HepG2 (cell line): ENCODE measurements at regions not wholly inside any gene's neighbourhood (a gene's known extent, or its start where the extent isn't known, plus 50 kb on each side); places are given as distances from the start of the nearest gene placed in this dataset.

ENCODE experiments used
- ATAC-seq: fragments of 200-7000 bp; cut with Tn5 transposase; 3 replicates; pipeline ENCODE4 v1.9.1; 2020; ENCODE audit warnings: mild to moderate bottlenecking, moderate library complexity
- BruUV-seq: library from RNA; stranded (reverse); fragments of 400-500 nt; replicated peaks from 2 replicates; lab custom pipeline; 2021; lab: Mats Ljungman, UMichigan
- CTCF ChIA-PET: fragments of 300-600 bp; formaldehyde crosslinking; extraction: SDS; loops from one replicate; lab custom pipeline; 2021; ENCODE audit warnings: low total read pairs, inconsistent platforms, low intra/inter-chr PET ratio; lab: Yijun Ruan, JAX
- POLR2A ChIA-PET: fragments of 350-600 bp; sonication (Branson Sonifier 250); formaldehyde crosslinking; loops from one replicate; lab custom pipeline; 2020; ENCODE audit warnings: antibody characterized with exemption, inconsistent platforms; lab: Yijun Ruan, JAX
- DNase-seq: peaks from one replicate; pipeline ENCODE4 v3.0.0-alpha.2; 2015; ENCODE audit warnings: low spot score
- FAIRE-seq: peaks from 3 replicates; lab custom pipeline; 2011; peaks lifted over from hg19 to GRCh38; lab: Jason Lieb, UNC
- H2AFZ ChIP-seq: one replicate; pipeline ENCODE4 v1.6.1; 2011; ENCODE audit warnings: low read length, inconsistent platforms
- H3K27ac ChIP-seq: fragments of 300-600 bp; 3 replicates; pipeline ENCODE4 v1.8.0; 2011; ENCODE audit warnings: mixed run types, mild to moderate bottlenecking, mixed read lengths, low read length, inconsistent platforms; ENCODE audit not compliant: insufficient read depth; ENCODE audit errors: extremely low read length
- H3K27me3 ChIP-seq, 2 experiments: fragments of 200-600 bp in 1 of 2; 2 replicates in 1 of 2; 3 replicates in 1 of 2; pipeline versions ENCODE4 v1.6.0 to v1.8.0; 2011; ENCODE audit warnings: low read length in 2 of 2, mild to moderate bottlenecking in 2 of 2, moderate library complexity in 2 of 2, inconsistent platforms in 1 of 2; ENCODE audit not compliant: insufficient read depth in 2 of 2, control insufficient read depth in 1 of 2
- H3K36me3 ChIP-seq, 2 experiments: fragments of 200-600 bp in 1 of 2; replicated peaks in 1 of 2; 2 replicates in 1 of 2; 3 replicates in 1 of 2; pipeline versions ENCODE4 v1.5.1 to v1.8.0; 2011; ENCODE audit warnings: low read length in 2 of 2, inconsistent platforms in 1 of 2; ENCODE audit not compliant: insufficient read depth in 2 of 2, control insufficient read depth in 1 of 2
- H3K4me1 ChIP-seq: 2 replicates; pipeline ENCODE4 v1.5.1; 2012; ENCODE audit warnings: low read length, inconsistent platforms; ENCODE audit not compliant: insufficient read depth
- H3K4me2 ChIP-seq: 2 replicates; pipeline ENCODE4 v1.6.0; 2011; ENCODE audit warnings: low read depth, low read length, inconsistent platforms
- H3K4me3 ChIP-seq, 3 experiments: fragments of 200-600 bp in 1 of 3; sonication (generic), shearing (Covaris generic) in 1 of 3; replicated peaks in 1 of 3; 2 replicates each; pipeline ENCODE4 v1.5.1; 2011 to 2016; ENCODE audit warnings: low read length in 3 of 3, inconsistent platforms in 2 of 3, low read depth in 2 of 3, mild to moderate bottlenecking in 2 of 3, control low read depth in 1 of 3, mixed read lengths in 1 of 3; ENCODE audit not compliant: insufficient read depth in 1 of 3
- H3K79me2 ChIP-seq: one replicate; pipeline ENCODE4 v1.6.1; 2011; ENCODE audit warnings: low read length, inconsistent platforms; ENCODE audit not compliant: insufficient read depth
- H3K9ac ChIP-seq: 2 replicates; pipeline ENCODE4 v1.6.0; 2011; ENCODE audit warnings: mild to moderate bottlenecking, low read depth, low read length, inconsistent platforms; ENCODE audit not compliant: insufficient read depth
- H3K9me3 ChIP-seq: 2 replicates; pipeline ENCODE4 v1.5.1; 2012; ENCODE audit warnings: mild to moderate bottlenecking, low read length
- H4K20me1 ChIP-seq: 2 replicates; pipeline ENCODE4 v1.6.0; 2011; ENCODE audit warnings: inconsistent platforms, mild to moderate bottlenecking, low read length, moderate library complexity; ENCODE audit not compliant: insufficient read depth
- BCL6 ChIP-seq: IDR thresholded peaks from 2 replicates; pipeline ENCODE4 v1.6.1; 2016; ENCODE audit warnings: missing genetic modification reagents, missing compliant biosample characterization
- CREB1 ChIP-seq, 2 experiments: fragments of 450-650 bp in 1 of 2; IDR thresholded peaks; 2 replicates each; pipeline ENCODE4 v1.6.1; 2016 to 2017; ENCODE audit warnings: control low read depth in 1 of 2, mild to moderate bottlenecking in 1 of 2, missing compliant biosample characterization in 1 of 2, missing genetic modification characterization in 1 of 2
- FIP1L1 ChIP-seq: fragments of 200-400 bp; formaldehyde crosslinking; IDR thresholded peaks from 2 replicates; pipeline ENCODE4 v1.6.1; 2018; ENCODE audit warnings: low read depth, mild to moderate bottlenecking, low read length, moderate library complexity, borderline replicate concordance; ENCODE audit not compliant: insufficient read depth
- HDAC1 ChIP-seq: sonication (generic); formaldehyde crosslinking; IDR thresholded peaks from 2 replicates; pipeline ENCODE4 v1.5.1; 2020; ENCODE audit warnings: mild to moderate bottlenecking, missing genetic modification reagents
- HMG20A ChIP-seq: IDR thresholded peaks from 2 replicates; pipeline ENCODE4 v1.6.1; 2016; ENCODE audit warnings: borderline replicate concordance
- MAZ ChIP-seq, 2 experiments: sonication (generic) in 1 of 2; formaldehyde crosslinking in 1 of 2; IDR thresholded peaks; 2 replicates each; pipeline versions ENCODE4 v1.5.0 to v1.6.1; 2012 to 2020; ENCODE audit warnings: low read depth in 2 of 2, mild to moderate bottlenecking in 2 of 2, borderline replicate concordance in 1 of 2, improper control_type of control experiment in 1 of 2, low read length in 1 of 2, missing genetic modification reagents in 1 of 2, moderate library complexity in 1 of 2
- MIER2 ChIP-seq: IDR thresholded peaks from 2 replicates; pipeline ENCODE4 v1.6.1; 2016; ENCODE audit warnings: missing biosample characterization, missing genetic modification reagents
- MTERF4 ChIP-seq: sonication (generic); formaldehyde crosslinking; IDR thresholded peaks from 2 replicates; pipeline ENCODE4 v1.8.0; 2023; ENCODE audit warnings: mild to moderate bottlenecking, missing genetic modification reagents
- NFE2 ChIP-seq: sonication (generic); formaldehyde crosslinking; IDR thresholded peaks from 2 replicates; pipeline ENCODE4 v1.4.0; 2020; ENCODE audit warnings: missing genetic modification reagents
- SMARCC2 ChIP-seq: fragments of 450-650 bp; IDR thresholded peaks from 2 replicates; pipeline ENCODE4 v1.6.1; 2017; ENCODE audit warnings: antibody characterized with exemption, mild to moderate bottlenecking
- THRA ChIP-seq: sonication (generic); formaldehyde crosslinking; IDR thresholded peaks from 2 replicates; pipeline ENCODE4 v1.4.0; 2020; ENCODE audit warnings: missing genetic modification reagents, borderline replicate concordance
- YEATS2 ChIP-seq: sonication (generic); formaldehyde crosslinking; IDR thresholded peaks from 2 replicates; pipeline ENCODE4 v1.4.0; 2020; ENCODE audit warnings: missing genetic modification reagents, borderline replicate concordance
- ZNF224 ChIP-seq: sonication (generic); formaldehyde crosslinking; IDR thresholded peaks from 2 replicates; pipeline ENCODE4 v1.5.0; 2020; ENCODE audit warnings: mild to moderate bottlenecking, missing genetic modification reagents
- ZNF333 ChIP-seq: sonication (generic); formaldehyde crosslinking; IDR thresholded peaks from 2 replicates; pipeline ENCODE4 v1.4.0; 2020; ENCODE audit warnings: mild to moderate bottlenecking, missing genetic modification reagents, borderline replicate concordance
- WGBS: methylation state at CpG from one replicate; pipeline ENCODE4 v1.1.6; 2017; ENCODE audit warnings: low lambda C conversion rate; 5-methylcytosine and 5-hydroxymethylcytosine counted together
- in situ Hi-C: cut with HindIII; loops from 2 replicates; pipeline ENCODE4 v1.10.0; 2017; ENCODE audit warnings: low pct_unique_long_range_greater_than_20kb; ENCODE audit not compliant: extremely low pct_ligation_motif_present
- intact Hi-C: fragments of 100-400 bp; cut with micrococcal nuclease; formaldehyde crosslinking; loops from one replicate; pipeline ENCODE4 v1.10.0; 2022; ENCODE audit not compliant: unreplicated experiment
- TF ChIP-seq, protein P1 (sequence below): sonication (generic); formaldehyde crosslinking; IDR thresholded peaks from 2 replicates; pipeline ENCODE4 v1.8.1; 2023; ENCODE audit warnings: mild to moderate bottlenecking, missing genetic modification reagents
- TF ChIP-seq, protein P2 (sequence below): sonication (generic); formaldehyde crosslinking; IDR thresholded peaks from 2 replicates; pipeline ENCODE4 v1.5.1; 2020; ENCODE audit warnings: mild to moderate bottlenecking, missing genetic modification reagents

- TF ChIP-seq, protein P1, sequence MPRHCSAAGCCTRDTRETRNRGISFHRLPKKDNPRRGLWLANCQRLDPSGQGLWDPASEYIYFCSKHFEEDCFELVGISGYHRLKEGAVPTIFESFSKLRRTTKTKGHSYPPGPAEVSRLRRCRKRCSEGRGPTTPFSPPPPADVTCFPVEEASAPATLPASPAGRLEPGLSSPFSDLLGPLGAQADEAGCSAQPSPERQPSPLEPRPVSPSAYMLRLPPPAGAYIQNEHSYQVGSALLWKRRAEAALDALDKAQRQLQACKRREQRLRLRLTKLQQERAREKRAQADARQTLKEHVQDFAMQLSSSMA (CRISPR knock-in tag) = no peak
- TF ChIP-seq SMARCC2 = no peak
- no peak for TF ChIP-seq MIER2 (CRISPR knock-in tag)
Observed at GRCh38 chr15:44861439-44861910, 95.0 kb upstream of the TERB2 start (continued).

DNA sequence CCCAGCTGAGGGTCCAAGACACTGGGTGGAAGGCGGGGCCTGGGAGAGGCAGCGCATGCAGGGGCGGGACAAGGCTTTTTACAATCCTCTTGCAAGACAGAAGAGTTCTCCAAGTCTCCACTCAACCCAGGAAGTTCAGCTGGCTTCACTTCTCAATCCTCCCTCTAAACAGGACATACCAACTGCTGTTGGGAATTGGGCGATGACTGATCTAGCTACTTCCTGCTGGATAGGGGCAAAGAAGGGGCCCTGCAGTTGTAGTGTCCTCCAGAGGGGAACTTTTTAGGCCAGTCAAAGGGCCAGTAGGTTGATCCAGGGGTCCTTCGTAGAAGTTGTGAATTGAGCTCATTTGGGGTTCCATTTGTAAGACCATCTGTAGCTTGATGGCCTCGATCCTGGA lies 94.6 kb upstream of the TERB2 start:
- in situ Hi-C loops (no loop called here), intact Hi-C loops (no loop called here)
- no peaks in the 10 kb centered on the region for H4K20me1 ChIP-seq
- H3K9ac ChIP-seq = no peak overlapping the region
- CTCF ChIA-PET = no interaction called here
- POLR2A ChIA-PET = no interaction called here
- no peak overlapping the region for H2AFZ ChIP-seq
- no peak for DNase-seq
- BruUV-seq = no TSS peak
- no peak overlapping the region for H3K27ac ChIP-seq
- ATAC-seq = no peak
- H3K4me2 ChIP-seq = no peak overlapping the region
- H3K79me2 ChIP-seq = no peaks in the 10 kb centered on the region
- H3K4me1 ChIP-seq = peaks cover 19% of the 10 kb centered on the region
- WGBS = 33% methylated on average over 2 of the region's 6 CpGs
- H3K4me3 ChIP-seq = no peak overlapping the region
- no peaks in the 10 kb centered on the region for H3K36me3 ChIP-seq
- FAIRE-seq = no peak
- no peaks in the 10 kb centered on the region for H3K27me3 ChIP-seq
- H3K9me3 ChIP-seq = peaks cover 6% of the 10 kb centered on the region; the same call in 1 of the 2 replicates
- TF ChIP-seq, protein P2, sequence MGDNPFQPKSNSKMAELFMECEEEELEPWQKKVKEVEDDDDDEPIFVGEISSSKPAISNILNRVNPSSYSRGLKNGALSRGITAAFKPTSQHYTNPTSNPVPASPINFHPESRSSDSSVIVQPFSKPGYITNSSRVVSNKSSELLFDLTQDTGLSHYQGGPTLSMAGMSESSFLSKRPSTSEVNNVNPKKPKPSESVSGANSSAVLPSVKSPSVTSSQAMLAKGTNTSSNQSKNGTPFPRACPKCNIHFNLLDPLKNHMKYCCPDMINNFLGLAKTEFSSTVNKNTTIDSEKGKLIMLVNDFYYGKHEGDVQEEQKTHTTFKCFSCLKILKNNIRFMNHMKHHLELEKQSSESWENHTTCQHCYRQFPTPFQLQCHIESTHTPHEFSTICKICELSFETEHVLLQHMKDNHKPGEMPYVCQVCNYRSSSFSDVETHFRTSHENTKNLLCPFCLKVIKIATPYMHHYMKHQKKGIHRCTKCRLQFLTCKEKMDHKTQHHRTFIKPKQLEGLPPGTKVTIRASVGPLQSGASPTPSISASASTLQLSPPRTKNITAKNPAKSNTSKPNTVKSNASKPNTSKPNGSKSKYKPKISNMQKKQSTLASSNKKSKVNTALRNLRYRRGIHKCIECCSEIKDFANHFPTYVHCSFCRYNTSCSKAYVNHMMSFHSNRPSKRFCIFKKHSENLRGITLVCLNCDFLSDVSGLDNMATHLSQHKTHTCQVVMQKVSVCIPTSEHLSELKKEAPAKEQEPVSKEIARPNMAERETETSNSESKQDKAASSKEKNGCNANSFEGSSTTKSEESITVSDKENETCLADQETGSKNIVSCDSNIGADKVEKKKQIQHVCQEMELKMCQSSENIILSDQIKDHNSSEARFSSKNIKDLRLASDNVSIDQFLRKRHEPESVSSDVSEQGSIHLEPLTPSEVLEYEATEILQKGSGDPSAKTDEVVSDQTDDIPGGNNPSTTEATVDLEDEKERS = no peak
- TF ChIP-seq YEATS2 (CRISPR knock-in tag) (no peak), MAZ (IDR thresholded peaks at IDR 0.05; ENCODE audit: borderline replicate concordance, low read depth, low read length) (no peak), MAZ (CRISPR knock-in tag; IDR thresholded peaks at IDR 0.05; ENCODE audit: low read depth) (no peak), NFE2 (CRISPR knock-in tag) (no peak), ZNF333 (CRISPR knock-in tag) (no peak), HMG20A (CRISPR knock-in tag) (no peak), BCL6 (no peak), FIP1L1 (no peak), CREB1 (IDR thresholded peaks at IDR 0.05) (no peak), CREB1 (CRISPR knock-in tag; IDR thresholded peaks at IDR 0.05) (no peak), THRA (CRISPR knock-in tag) (no peak), MTERF4 (CRISPR knock-in tag) (no peak), HDAC1 (CRISPR knock-in tag) (no peak), ZNF224 (CRISPR knock-in tag) (no peak)
